ENCODE measurements at regions not wholly inside any gene's neighbourhood (a gene's known extent, or its start where the extent isn't known, plus 50 kb on each side); places are given as distances from the start of the nearest gene placed in this dataset.

GRCh38 chr1:172928412-172928811, 122.3 kb downstream of the TNFSF18 start:
- Histone ChIP-seq H3K9me2 (ENCODE audit: insufficient read depth, low read length) (no peaks in the 10 kb centered on the region), H3K27ac (ENCODE audit: low read length) (no peak overlapping the region), H4K20me1 (ENCODE audit: insufficient read depth) (no peaks in the 10 kb centered on the region), H3K4me2 (ENCODE audit: low read length) (no peak overlapping the region), H3K9ac (ENCODE audit: low read length) (no peak overlapping the region), H3K36me3 (ENCODE audit: insufficient read depth, low read length) (no peaks in the 10 kb centered on the region), H2AFZ (ENCODE audit: low read depth, low read length) (no peak overlapping the region), H3K9me3 (ENCODE audit: low read length) (no peaks in the 10 kb centered on the region), H3F3A (ENCODE audit: insufficient read depth, low read length, poor library complexity, severe bottlenecking) (no peaks in the 10 kb centered on the region), H3K4me3 (ENCODE audit: low read length) (no peak overlapping the region), H3K79me2 (replicated peaks; ENCODE audit: insufficient read depth, low read length) (no peaks in the 10 kb centered on the region), H3K27me3 (ENCODE audit: insufficient read depth, low read depth, low read length) (no peaks in the 10 kb centered on the region)
- TF ChIP-seq CTCF (IDR thresholded peaks at IDR 0.05; ENCODE audit: poor library complexity, severe bottlenecking): no peak
- no peak for TF ChIP-seq REST (IDR thresholded peaks at IDR 0.05; ENCODE audit: borderline replicate concordance)
- no peak for TF ChIP-seq TAF1 (IDR thresholded peaks at IDR 0.05; ENCODE audit: low read depth)
- no peak for TF ChIP-seq RAD21 (conservative IDR thresholded peaks at IDR 0.05)
- no peak for TF ChIP-seq MXI1 (conservative IDR thresholded peaks at IDR 0.05; ENCODE audit: poor library complexity, severe bottlenecking)
- TF ChIP-seq POLR2AphosphoS5 (IDR thresholded peaks at IDR 0.05): no peak
- no peak for TF ChIP-seq SMC3 (conservative IDR thresholded peaks at IDR 0.05; ENCODE audit: poor library complexity)
- TF ChIP-seq EP300 (conservative IDR thresholded peaks at IDR 0.05; ENCODE audit: poor library complexity, severe bottlenecking): no peak
- no peak for TF ChIP-seq EZH2 (IDR thresholded peaks at IDR 0.05; ENCODE audit: borderline replicate concordance, insufficient read depth, low read length, poor library complexity, severe bottlenecking)

- H3K27ac ChIP-seq (ENCODE audit: low read length): no peak overlapping the region
- no peaks in the 10 kb centered on the region for H3K36me3 ChIP-seq (ENCODE audit: insufficient read depth, low read length)
- no peak overlapping the region for H2AFZ ChIP-seq (ENCODE audit: low read depth, low read length)
- no peaks in the 10 kb centered on the region for H3K79me2 ChIP-seq (replicated peaks; ENCODE audit: insufficient read depth, low read length)
- no peak overlapping the region for H3K9ac ChIP-seq (ENCODE audit: low read length)
- H3K4me2 ChIP-seq (ENCODE audit: low read length): no peak overlapping the region
- no peak overlapping the region for H3K4me3 ChIP-seq (ENCODE audit: low read length)
- H3K9me2 ChIP-seq (ENCODE audit: insufficient read depth, low read length): no peaks in the 10 kb centered on the region
- H3F3A ChIP-seq (ENCODE audit: insufficient read depth, low read length, poor library complexity, severe bottlenecking): no peaks in the 10 kb centered on the region
- no peaks in the 10 kb centered on the region for H3K27me3 ChIP-seq (ENCODE audit: insufficient read depth, low read depth, low read length)
- H4K20me1 ChIP-seq (ENCODE audit: insufficient read depth): no peaks in the 10 kb centered on the region
- H3K9me3 ChIP-seq (ENCODE audit: low read length): no peaks in the 10 kb centered on the region
- no peak for TF ChIP-seq TAF1 (IDR thresholded peaks at IDR 0.05; ENCODE audit: low read depth)
- TF ChIP-seq MXI1 (conservative IDR thresholded peaks at IDR 0.05; ENCODE audit: poor library complexity, severe bottlenecking): no peak
- TF ChIP-seq RAD21 (conservative IDR thresholded peaks at IDR 0.05): no peak
- no peak for TF ChIP-seq CTCF (IDR thresholded peaks at IDR 0.05; ENCODE audit: poor library complexity, severe bottlenecking)
- TF ChIP-seq SMC3 (conservative IDR thresholded peaks at IDR 0.05; ENCODE audit: poor library complexity): no peak
- no peak for TF ChIP-seq EP300 (conservative IDR thresholded peaks at IDR 0.05; ENCODE audit: poor library complexity, severe bottlenecking)
- TF ChIP-seq POLR2AphosphoS5 (IDR thresholded peaks at IDR 0.05): no peak
- TF ChIP-seq REST (IDR thresholded peaks at IDR 0.05; ENCODE audit: borderline replicate concordance): no peak
- no peak for TF ChIP-seq EZH2 (IDR thresholded peaks at IDR 0.05; ENCODE audit: borderline replicate concordance, insufficient read depth, low read length, poor library complexity, severe bottlenecking)
Measured at GRCh38 chr1:172929006-172929405, 121.7 kb downstream of the TNFSF18 start.

Data from neural cell (in vitro differentiated cells).